ENCODE measurements at regions not wholly inside any gene's neighbourhood (a gene's known extent, or its start where the extent isn't known, plus 50 kb on each side); places are given as distances from the start of the nearest gene placed in this dataset.

- BruUV-seq (replicated peaks) = no TSS peak
Observed at GRCh38 chr6:120373185-120373584, 961.1 kb downstream of the TBC1D32 start.

More at GRCh38 chr6:120373185-120373584, 961.1 kb downstream of the TBC1D32 start:
- Histone ChIP-seq H2BK5ac (ENCODE audit: low read depth, low read length, poor library complexity, severe bottlenecking) (no peak overlapping the region), H3K56ac (ENCODE audit: extremely low read depth, insufficient read depth, low read length) (no peak overlapping the region), H3K27ac (ENCODE audit: insufficient read depth, low read length) (no peak overlapping the region), H3K4me3 (ENCODE audit: insufficient read depth, low read depth, low read length) (no peak overlapping the region), H2BK120ac (ENCODE audit: low read depth, low read length) (no peak overlapping the region), H2AK5ac (ENCODE audit: low read depth, low read length) (no peak overlapping the region), H4K91ac (ENCODE audit: insufficient read depth, low read depth, low read length) (no peak overlapping the region), H2AFZ (replicated peaks; ENCODE audit: low read length, poor library complexity) (no peak overlapping the region), H3K23ac (ENCODE audit: low read depth, low read length) (no peak overlapping the region), H2AK9ac (replicated peaks; ENCODE audit: low read depth, low read length, poor library complexity) (no peak overlapping the region), H2BK15ac (ENCODE audit: low read depth, low read length) (no peak overlapping the region), H3K14ac (replicated peaks; ENCODE audit: low read depth, low read length) (no peak overlapping the region), H4K20me1 (ENCODE audit: insufficient read depth, low read length) (no peaks in the 10 kb centered on the region), H3K36me3 (ENCODE audit: control insufficient read depth, insufficient read depth, low read length) (no peaks in the 10 kb centered on the region), H3K27me3 (ENCODE audit: control insufficient read depth, insufficient read depth, low read length) (no peaks in the 10 kb centered on the region), H3K79me1 (ENCODE audit: low read depth in 1 of 2, low read length in 2 of 2) (no peaks in the 10 kb centered on the region), H2BK20ac (ENCODE audit: low read depth, low read length) (no peak overlapping the region), H3K4me1 (ENCODE audit: control insufficient read depth, insufficient read depth, low read length) (no peaks in the 10 kb centered on the region), H3K18ac (ENCODE audit: low read depth, low read length) (no peak overlapping the region), H4K8ac (ENCODE audit: low read depth in 2 of 2, low read length in 2 of 2) (no peak overlapping the region), H3K9ac (ENCODE audit: low read depth, low read length) (no peak overlapping the region), H3K9me3 (ENCODE audit: control insufficient read depth, insufficient read depth, low read length) (no peaks in the 10 kb centered on the region), H4K5ac (ENCODE audit: low read depth, low read length) (no peak overlapping the region), H3K4ac (ENCODE audit: low read depth, low read length) (no peak overlapping the region), H3K9me1 (ENCODE audit: insufficient read depth, low read length) (no peaks in the 10 kb centered on the region), H3K4me2 (ENCODE audit: low read depth, low read length) (no peak overlapping the region)
- dilution Hi-C loops (cut with HindIII; ENCODE audit: low sequenced_read_pairs, unreplicated experiment) (no loop called here), intact Hi-C loops (cut with micrococcal nuclease) (no loop called here), in situ Hi-C loops (cut with MboI; ENCODE audit: low sequenced_read_pairs) (no loop called here)
- WGBS, 2 experiments (ENCODE audit: extremely low coverage in 2 of 2, insufficient read length in 1 of 2) = 80% methylated on average over 1 of the region's 2 CpGs; no CpG with 5 or more reads in 1 of the 2 experiments
- ATAC-seq (ENCODE audit: low read depth) (no peak), DNase-seq (no peak)
- POLR2A ChIA-PET (ENCODE audit: unreplicated experiment) = no interaction called here
- TF ChIP-seq RFX5 (IDR thresholded peaks at IDR 0.05; ENCODE audit: low read depth, low read length) (no peak), ELK1 (IDR thresholded peaks at IDR 0.05; ENCODE audit: borderline replicate concordance, low read depth, low read length) (no peak), MAZ (IDR thresholded peaks at IDR 0.05; ENCODE audit: borderline replicate concordance, low read depth, low read length) (no peak), FOS (IDR thresholded peaks at IDR 0.05; ENCODE audit: low read depth, low read length) (no peak), CHD1 (IDR thresholded peaks at IDR 0.05; ENCODE audit: low read depth, low read length) (no peak), SMC3 (IDR thresholded peaks at IDR 0.05; ENCODE audit: low read depth, low read length) (no peak), CEBPB (IDR thresholded peaks at IDR 0.05; ENCODE audit: low read depth, low read length) (no peak), NFE2L2 (IDR thresholded peaks at IDR 0.05; ENCODE audit: low read depth, low read length) (no peak)
- CTCF ChIA-PET = no interaction called here

All from IMR-90 (cell line).